GM08714 (cell line): ENCODE measurements at regions not wholly inside any gene's neighbourhood (a gene's known extent, or its start where the extent isn't known, plus 50 kb on each side); places are given as distances from the start of the nearest gene placed in this dataset.

Experiments
- H3K4me3 ChIP-seq: fragments of 200-500 bp; sonication (Bioruptor generic); 2 replicates; pipeline ENCODE4 v1.5.1; 2014; ENCODE audit warnings: mild to moderate bottlenecking, low read length, inconsistent platforms
- ZNF274 ChIP-seq: IDR thresholded peaks from 2 replicates; pipeline ENCODE4 v1.6.1; 2012; ENCODE audit warnings: mild to moderate bottlenecking, low read depth, low read length

DNA sequence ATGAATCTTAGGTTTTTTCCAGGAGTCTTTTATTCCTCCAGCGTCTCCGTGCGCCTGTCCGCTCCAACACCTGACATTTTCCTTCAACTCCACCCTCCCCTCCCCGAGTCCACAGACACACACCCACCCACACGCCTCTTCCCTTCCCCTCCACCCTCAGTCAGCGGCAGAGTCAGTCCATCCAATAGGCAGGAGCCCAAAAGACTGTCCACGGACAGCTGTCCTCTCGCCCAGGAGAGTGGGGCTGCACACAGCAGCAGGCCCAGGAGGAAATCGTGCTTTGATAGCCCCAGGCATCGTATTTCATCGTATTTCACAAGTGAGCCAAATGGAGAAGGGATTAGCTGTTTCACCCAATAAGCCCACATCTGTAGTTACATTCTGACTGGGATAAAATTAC is 285.1 kb downstream of the ZEB1 start:
- no peak for TF ChIP-seq ZNF274
- peak overlapping the region; percentile 59; the same call in 1 of the 2 replicates for H3K4me3 ChIP-seq

DNA sequence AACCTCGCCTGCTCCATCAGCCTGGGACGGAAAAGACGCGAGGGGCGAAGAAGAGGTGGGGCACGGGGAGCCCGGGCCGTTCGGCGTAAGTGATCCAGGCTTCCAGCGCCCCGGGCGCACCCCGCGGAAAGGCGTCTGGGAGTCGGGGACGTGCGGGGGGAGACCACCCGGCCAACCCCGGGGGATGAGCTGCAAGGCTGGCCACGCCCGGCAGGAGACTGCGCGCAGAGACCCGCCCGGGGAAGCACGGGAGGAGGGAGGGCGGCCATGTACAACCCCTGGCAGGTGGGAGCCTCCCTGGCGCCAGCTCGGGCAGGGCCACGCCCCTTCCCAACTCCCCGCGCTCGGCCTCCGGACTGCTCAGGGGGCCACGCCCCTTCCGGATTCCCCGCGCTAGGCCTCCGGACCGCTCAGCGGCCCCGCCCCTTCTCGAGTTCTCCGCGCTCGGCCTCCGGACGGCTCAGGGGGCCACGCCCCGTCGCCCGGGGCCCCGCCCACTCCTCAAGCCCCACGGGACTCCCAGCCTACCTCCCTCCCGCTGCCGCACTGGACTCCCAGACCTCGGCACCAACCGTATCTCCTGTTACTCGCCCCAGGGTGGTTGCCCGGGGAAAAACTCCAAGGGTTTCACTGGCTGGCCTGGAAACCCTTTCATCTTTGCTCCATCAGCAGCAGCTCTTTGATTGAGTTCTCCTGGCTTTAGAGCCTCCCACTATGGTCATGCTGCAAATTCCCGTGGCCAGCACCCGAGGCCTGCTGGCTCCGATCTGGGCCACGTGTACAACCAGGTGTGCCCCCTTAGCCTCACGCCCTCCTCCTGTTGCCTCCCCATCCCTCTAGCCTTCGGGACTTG is 284.4 kb downstream of the ZEB1 start:
- H3K4me3 ChIP-seq = peak overlapping the region; percentile 59
- TF ChIP-seq ZNF274 = no peak

DNA sequence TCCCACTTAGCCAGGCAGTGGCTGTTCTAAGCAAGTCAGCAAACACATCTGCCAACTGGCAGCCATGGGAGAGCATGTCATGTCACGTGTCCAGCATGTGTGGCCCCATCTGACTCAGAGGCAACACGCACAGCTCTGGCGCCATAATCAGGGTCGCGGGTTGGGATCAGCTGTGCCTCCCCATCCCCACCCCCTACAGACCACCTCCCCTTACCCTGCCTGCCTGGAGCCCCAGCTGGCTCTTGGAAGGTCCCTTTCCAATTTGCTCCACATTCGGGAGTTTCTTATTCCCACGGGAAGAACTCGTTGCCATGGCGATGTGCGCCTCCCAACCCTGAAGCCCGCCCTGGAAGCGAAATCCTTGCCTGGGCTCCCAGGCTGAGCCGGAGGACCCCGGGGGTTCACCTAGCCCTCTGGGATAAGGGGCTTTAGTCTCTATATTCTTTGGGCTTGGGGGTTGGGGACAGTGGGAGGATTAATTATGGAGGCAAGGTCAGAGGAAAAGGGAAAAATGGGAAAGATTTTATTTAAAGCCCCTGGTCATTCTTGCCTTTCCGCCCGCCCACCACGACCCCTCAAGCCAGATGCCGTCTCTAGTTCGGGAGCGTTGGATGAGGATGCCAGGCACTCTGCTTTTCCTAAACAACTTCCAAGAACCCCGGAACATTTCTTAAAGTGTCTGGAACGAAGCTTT is 283.7 kb downstream of the ZEB1 start:
- peak overlapping the region; percentile 59 for H3K4me3 ChIP-seq

DNA sequence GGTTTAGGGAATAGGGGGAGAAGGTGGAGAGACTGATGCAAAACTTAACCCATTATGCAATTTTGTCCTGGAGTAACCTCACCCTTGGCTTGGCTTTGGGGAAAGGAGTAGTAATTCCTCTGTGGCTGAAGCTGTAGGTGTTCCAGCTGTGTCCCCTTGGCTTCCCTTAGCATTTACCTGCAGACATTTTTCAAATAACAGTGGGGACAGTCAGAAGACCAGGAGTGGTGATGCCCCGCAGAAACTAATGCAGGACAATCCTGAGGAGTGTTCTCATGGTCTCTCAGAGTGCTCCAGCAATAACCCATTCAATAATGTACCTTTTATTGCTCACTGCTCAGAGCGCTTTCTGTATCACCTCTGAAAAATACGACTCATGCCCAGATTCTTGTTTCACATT is 282.1 kb downstream of the ZEB1 start:
- no peak overlapping the region for H3K4me3 ChIP-seq
- TF ChIP-seq ZNF274 = no peak

More for the DNA sequence above, 283.7 kb downstream of the ZEB1 start:
- TF ChIP-seq ZNF274 = no peak

DNA sequence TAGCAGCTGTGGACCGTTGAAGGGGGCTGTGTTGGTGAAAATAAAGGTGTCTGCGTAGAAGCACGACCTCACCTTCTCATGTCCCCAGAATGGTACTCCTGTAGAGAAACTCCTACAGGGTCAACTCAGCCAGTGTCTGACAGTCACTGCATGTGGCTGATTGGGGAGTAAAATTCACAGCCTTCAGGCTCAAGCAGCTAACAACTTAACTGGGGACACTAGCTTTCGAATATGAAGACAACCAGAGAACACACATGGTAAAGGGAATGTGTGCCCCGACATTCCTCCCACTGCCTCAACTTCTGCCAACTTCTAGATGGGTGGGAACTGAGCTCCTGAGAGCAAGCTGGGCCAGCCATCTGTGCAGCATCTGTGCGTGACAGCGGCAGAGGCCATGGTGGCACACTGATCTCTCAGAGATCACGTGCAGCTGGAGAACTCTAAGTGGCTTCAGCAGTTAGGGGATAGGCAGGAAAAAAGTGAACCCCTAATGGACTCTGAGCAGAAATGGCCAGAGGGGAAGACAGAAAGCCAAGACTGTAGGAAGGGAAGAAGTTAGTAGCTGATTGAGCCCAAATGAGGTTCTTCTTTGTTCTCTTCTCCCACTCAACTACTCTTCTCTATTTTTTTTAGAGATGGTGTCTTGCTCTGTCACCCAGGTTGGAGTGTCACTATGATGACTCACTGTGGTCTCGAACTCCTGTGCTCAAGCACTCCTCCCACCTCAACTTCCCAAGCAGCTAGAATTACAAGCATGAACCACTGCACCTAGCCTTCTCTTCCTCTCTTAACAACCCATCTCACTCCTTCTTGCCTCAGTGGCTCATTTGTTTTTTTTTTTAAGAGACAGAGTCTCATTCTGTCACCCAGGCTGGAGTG is 280.8 kb downstream of the ZEB1 start:
- H3K4me3 ChIP-seq = no peak overlapping the region

DNA sequence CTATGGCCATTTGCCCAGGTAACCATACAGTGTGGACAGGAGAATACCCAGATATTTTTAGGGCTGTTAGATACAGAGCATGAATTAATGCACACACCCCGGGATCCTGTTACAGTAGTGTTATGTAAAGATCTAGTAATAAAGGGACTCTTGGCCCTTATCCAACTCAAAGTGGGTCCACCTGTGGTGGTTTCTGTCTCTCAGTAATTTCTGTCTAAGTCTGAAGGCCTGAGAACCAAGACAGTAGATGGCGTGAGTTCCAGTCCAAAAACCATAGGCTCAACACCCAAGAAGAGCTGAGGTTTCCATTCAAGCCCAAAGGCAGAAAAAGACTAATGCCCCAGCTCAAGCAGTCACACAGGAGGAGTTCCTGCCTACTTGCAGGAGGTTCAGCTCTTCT is 277.7 kb downstream of the ZEB1 start:
- no peak overlapping the region for H3K4me3 ChIP-seq
- TF ChIP-seq ZNF274 = no peak

More for the DNA sequence above, 280.8 kb downstream of the ZEB1 start:
- no peak for TF ChIP-seq ZNF274

DNA sequence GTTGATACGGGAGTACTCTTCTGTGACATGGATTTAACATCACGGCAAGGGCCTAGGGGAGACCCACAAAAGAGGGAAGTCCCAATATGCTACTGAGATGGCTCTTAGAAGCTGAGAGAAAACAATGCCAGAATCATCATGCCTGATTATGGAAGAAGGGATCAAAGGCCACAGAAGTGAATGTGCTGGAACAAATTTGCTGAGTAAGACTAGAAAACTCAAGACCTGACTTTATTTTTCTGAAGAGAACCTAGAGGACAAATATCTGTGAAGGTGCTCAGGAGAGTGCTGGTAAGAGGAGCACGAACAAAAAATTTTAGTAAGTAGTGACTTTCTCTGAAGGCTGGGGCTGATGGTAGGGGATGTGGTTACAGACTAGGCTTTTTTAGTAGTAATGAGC is 277.0 kb downstream of the ZEB1 start:
- H3K4me3 ChIP-seq = no peak overlapping the region
- TF ChIP-seq ZNF274 = no peak

DNA sequence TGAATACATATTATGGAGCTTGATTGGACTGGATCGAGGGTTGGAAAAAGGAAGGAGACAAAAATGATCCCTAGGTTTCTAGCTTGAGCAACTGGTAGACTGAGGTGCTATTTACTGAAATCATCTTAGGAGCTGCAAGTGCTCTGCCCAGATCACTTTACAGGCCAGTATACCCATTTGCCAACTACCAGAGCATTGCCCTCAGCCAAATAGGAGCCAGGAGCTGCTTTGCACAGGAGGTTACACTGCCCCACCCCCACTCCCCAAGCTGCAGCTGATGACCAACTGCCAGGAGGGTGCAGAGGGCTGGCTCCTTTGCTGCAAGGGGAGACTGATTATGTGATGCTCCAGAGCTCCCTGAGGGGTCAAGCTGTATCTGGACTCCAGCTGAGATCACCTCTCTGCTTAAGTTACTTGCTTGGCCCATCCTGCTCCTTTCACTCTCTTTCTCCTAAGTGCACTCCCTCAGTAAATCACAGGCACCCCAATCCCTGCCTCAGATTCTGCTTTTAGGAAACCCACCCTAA is 275.4 kb downstream of the ZEB1 start:
- TF ChIP-seq ZNF274 = no peak
- no peak overlapping the region for H3K4me3 ChIP-seq

DNA sequence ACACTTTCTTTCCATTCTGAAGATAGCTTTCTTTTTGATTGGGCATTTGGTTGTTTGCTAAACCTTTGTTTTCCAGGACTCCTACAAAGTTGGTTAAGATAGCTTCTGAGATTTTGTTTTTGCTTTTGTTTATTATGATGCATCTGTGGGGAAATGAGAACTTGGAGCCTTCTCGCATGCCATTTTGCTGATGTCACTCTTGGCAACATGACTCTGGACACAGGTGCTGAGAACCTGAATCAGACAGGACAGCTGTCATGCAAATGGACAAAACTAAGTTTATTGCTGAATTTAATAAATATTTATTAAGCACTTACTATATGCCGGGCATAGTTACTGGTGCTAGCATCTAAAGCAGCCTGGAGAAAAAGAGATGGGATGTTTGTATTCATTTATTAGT is 274.1 kb downstream of the ZEB1 start:
- H3K4me3 ChIP-seq = no peak overlapping the region
- no peak for TF ChIP-seq ZNF274

DNA sequence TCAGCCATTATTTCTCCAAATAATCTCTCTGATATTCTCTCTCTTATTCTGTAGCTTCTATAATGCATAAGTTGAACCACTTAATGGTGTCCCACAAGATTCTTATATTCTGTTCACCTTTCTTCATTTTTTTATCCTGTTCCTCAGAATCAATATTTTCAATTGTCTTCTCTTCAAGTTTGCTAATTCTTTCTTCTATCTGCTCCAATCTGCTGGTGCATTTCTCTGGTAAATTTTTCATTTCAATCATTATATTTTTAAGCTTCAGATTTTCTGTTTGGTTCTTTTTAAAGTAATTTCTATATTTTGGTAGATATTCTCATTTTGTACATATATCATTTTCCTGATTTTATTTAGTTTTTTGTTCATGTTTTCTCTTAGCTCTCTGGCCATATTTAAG is 272.6 kb downstream of the ZEB1 start:
- no peak overlapping the region for H3K4me3 ChIP-seq
- no peak for TF ChIP-seq ZNF274

DNA sequence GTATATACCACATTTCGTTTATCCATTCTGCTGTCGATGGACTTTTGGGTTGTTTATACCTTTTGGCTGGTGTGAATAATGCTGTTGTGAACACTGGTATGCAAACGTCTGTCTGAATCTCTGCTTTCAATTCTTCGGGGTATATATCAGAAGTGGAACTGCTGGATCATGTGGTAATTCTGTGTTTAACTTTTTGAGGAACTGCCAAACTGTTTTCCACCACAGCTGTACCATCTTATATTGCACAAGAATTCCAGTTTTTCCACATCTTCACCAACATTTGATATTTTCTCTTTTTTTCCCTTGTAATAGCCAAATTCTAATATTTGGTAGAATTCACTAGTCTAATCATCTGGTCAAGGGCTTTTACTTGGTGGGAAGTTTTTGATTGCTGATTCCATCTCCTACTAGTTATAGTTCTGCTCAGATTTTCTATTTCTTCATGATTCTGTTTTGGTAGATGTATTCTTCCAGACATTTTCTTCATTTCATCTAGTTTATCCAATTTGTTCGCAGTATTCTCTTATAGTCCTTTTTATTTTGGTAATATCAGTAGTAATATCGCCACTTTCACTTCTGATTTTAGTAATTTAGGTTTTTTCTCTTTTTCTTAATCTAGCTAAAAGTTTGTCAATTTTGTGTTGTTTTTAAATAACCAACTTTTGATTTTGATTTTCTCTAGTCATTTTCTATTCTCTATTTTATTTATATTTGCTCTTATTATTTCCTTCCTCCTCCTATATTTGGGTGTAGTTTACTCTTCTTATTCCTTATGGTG is 271.2 kb downstream of the ZEB1 start:
- no peak overlapping the region for H3K4me3 ChIP-seq
- no peak for TF ChIP-seq ZNF274

DNA sequence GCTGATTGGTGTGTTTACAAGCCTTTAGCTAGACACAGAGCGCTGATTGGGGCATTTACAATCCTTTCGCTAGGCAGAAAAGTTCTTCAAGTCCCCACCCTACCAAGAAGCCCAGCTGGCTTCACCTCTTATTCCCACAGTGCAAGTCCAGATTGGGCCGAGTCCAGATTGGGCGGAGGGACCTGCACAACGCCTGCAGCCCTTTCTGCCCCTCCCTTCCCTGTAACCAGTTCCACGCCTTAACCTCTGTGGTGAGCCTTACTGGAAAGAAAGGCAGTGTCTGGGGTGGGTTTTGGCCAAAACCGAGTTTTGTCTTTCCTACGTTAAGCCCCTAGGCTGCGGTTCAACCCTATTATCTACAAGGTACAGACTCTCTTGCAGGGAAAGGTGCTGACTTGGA is 268.7 kb downstream of the ZEB1 start:
- no peak overlapping the region for H3K4me3 ChIP-seq
- no peak for TF ChIP-seq ZNF274
